ENCODE measurements at regions not wholly inside any gene's neighbourhood (a gene's known extent, or its start where the extent isn't known, plus 50 kb on each side); places are given as distances from the start of the nearest gene placed in this dataset.

- H3K27me3 Mint-ChIP-seq (ENCODE audit: low read depth), result peaks cover 6% of the 10 kb centered on the region
- no peaks in the 10 kb centered on the region for H3K9me3 Mint-ChIP-seq (ENCODE audit: insufficient read depth)
- H3K36me3 Mint-ChIP-seq (ENCODE audit: low read depth), result no peaks in the 10 kb centered on the region
- no peak overlapping the region for H3K4me3 Mint-ChIP-seq
- H3K27ac Mint-ChIP-seq, result no peak overlapping the region
- H3K4me1 Mint-ChIP-seq (ENCODE audit: low read depth), result no peaks in the 10 kb centered on the region
- POLR2A ChIA-PET, result no interaction called here
- CTCF ChIA-PET, result no interaction called here
- no peak for DNase-seq
- ATAC-seq, result no peak
Measured at GRCh38 chr4:17373666-17374065, 138.2 kb downstream of the QDPR start.

DNA sequence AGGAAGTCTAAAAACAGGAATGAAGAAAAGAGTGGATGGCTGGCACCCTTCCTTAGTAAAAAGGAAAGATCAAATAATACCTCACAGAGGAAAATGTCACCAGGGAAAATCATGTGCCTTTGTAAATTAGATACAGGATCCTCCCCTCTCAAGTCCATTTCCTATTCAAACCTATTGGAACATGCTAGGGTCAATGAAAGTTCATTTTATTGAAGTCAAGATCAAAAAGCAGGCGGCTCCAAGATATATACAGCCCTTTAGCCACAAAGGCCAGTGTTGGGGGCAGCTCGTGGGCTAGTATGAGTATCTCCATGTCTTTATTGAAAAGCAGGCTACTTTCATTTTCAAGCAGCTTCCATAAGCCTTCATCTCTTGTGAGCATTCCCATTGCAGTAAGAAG is 141.1 kb downstream of the QDPR start:
- no peaks in the 10 kb centered on the region for H3K36me3 Mint-ChIP-seq (ENCODE audit: low read depth)
- POLR2A ChIA-PET, result no interaction called here
- CTCF ChIA-PET, result no interaction called here
- H3K4me1 Mint-ChIP-seq (ENCODE audit: low read depth), result no peaks in the 10 kb centered on the region
- peaks cover 4% of the 10 kb centered on the region for H3K27me3 Mint-ChIP-seq (ENCODE audit: low read depth)
- no peak for ATAC-seq
- H3K9me3 Mint-ChIP-seq (ENCODE audit: insufficient read depth), result no peaks in the 10 kb centered on the region
- H3K27ac Mint-ChIP-seq, result no peak overlapping the region
- H3K4me3 Mint-ChIP-seq, result no peak overlapping the region
- no peak for DNase-seq

DNA sequence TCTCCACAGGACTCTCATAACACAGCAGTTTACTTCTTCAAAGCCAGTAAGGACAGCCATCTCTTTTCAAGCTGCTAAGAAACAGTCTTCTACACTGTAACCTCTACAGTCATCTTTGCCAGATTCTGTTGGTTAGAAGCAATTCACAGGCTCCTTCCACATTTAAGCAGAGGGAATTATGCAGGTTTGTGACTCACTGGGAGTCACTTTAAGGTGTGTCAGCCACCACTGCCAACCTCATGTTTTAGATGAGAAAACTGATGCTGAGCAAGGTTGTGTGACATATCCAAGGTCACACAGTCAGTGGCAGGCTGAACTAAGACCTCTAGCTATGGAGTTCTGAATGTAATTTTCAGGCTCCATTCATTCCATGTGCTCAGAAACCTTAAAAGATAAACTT is 143.5 kb downstream of the QDPR start:
- Mint-ChIP-seq H3K27me3 (ENCODE audit: low read depth) (peaks cover 9% of the 10 kb centered on the region), H3K4me3 (no peak overlapping the region), H3K36me3 (ENCODE audit: low read depth) (no peaks in the 10 kb centered on the region), H3K4me1 (ENCODE audit: low read depth) (no peaks in the 10 kb centered on the region), H3K9me3 (ENCODE audit: insufficient read depth) (no peaks in the 10 kb centered on the region), H3K27ac (no peak overlapping the region)
- CTCF ChIA-PET, result no interaction called here
- POLR2A ChIA-PET, result no interaction called here
- no peak for DNase-seq
- no peak for ATAC-seq

GRCh38 chr4:17367201-17367600 is 144.7 kb downstream of the QDPR start:
- Mint-ChIP-seq H3K4me1 (ENCODE audit: low read depth) (no peaks in the 10 kb centered on the region), H3K36me3 (ENCODE audit: low read depth) (no peaks in the 10 kb centered on the region), H3K4me3 (no peak overlapping the region), H3K9me3 (ENCODE audit: insufficient read depth) (no peaks in the 10 kb centered on the region), H3K27ac (no peak overlapping the region), H3K27me3 (ENCODE audit: low read depth) (peaks cover 7% of the 10 kb centered on the region)
- DNase-seq (no peak), ATAC-seq (no peak)
- POLR2A ChIA-PET, result no interaction called here
- CTCF ChIA-PET, result interaction anchor here (1.9 kb wide), 1 partner anchor 20 kb away, joined by 6 read pairs; no protein-coding TSS in a partner anchor

DNA sequence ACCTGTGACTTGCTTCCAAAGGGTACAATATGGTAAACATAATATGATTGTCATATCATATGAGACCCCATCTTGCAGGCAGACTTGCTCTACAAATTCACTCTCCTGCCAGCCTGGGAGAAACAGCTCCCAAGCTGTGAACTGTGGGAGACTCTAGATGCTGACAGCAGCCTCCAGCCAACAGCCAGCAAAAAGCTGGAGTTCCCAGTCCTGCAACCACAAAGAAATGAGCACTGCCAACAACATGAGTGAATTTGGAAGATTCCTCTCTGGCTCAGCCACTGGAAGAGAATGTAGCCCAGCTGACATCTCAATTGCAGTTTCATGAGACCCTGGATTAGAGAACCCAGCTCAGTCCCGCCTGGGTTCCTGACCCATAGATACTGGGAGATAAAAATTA is 145.4 kb downstream of the QDPR start:
- no peak for ATAC-seq
- Mint-ChIP-seq H3K4me3 (no peak overlapping the region), H3K36me3 (ENCODE audit: low read depth) (no peaks in the 10 kb centered on the region), H3K9me3 (ENCODE audit: insufficient read depth) (no peaks in the 10 kb centered on the region), H3K27ac (no peak overlapping the region), H3K27me3 (ENCODE audit: low read depth) (peaks cover 7% of the 10 kb centered on the region), H3K4me1 (ENCODE audit: low read depth) (no peaks in the 10 kb centered on the region)
- DNase-seq, result no peak
- CTCF ChIA-PET, result interaction anchor here (1.9 kb wide), 1 partner anchor 19 kb away, joined by 6 read pairs; no protein-coding TSS in a partner anchor
- POLR2A ChIA-PET, result no interaction called here

GRCh38 chr4:17362430-17362829 is 149.5 kb downstream of the QDPR start:
- CTCF ChIA-PET, result interaction anchor here (1.2 kb wide), 2 partner anchors 15 to 86 kb away, joined by 3 to 7 read pairs; no protein-coding TSS in a partner anchor
- ATAC-seq, result no peak
- Mint-ChIP-seq H3K4me3 (no peak overlapping the region), H3K27me3 (ENCODE audit: low read depth) (peaks cover 9% of the 10 kb centered on the region), H3K36me3 (ENCODE audit: low read depth) (no peaks in the 10 kb centered on the region), H3K27ac (no peak overlapping the region), H3K9me3 (ENCODE audit: insufficient read depth) (no peaks in the 10 kb centered on the region), H3K4me1 (ENCODE audit: low read depth) (no peaks in the 10 kb centered on the region)
- POLR2A ChIA-PET, result no interaction called here
- DNase-seq, result no peak

- Mint-ChIP-seq H3K9me3 (ENCODE audit: insufficient read depth) (no peaks in the 10 kb centered on the region), H3K4me1 (ENCODE audit: low read depth) (no peaks in the 10 kb centered on the region), H3K4me3 (no peak overlapping the region), H3K36me3 (ENCODE audit: low read depth) (no peaks in the 10 kb centered on the region), H3K27ac (no peak overlapping the region), H3K27me3 (ENCODE audit: low read depth) (peaks cover 21% of the 10 kb centered on the region)
- DNase-seq (no peak), ATAC-seq (no peak)
- POLR2A ChIA-PET, result no interaction called here
- CTCF ChIA-PET, result no interaction called here
Measured at GRCh38 chr4:17358241-17358640, 153.6 kb downstream of the QDPR start.

DNA sequence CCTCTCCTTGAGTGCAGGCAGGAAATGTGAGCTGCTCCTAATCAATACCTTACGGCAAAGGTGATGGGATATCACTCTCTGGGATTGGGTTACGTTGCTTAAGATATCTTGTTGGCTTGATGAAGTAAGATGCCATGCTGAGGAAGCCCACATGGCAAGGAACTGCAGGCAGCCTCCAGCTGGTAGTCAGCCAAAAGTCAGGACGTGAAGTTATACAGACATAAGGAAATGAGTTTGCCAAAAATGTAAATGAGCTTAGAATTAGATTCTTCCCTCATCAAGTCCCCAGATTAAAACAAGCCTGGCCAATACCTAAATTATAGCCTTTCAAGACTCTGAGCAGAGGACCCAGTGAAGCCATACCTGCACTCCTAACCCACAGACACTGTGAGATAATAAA is 155.0 kb downstream of the QDPR start:
- H3K27me3 Mint-ChIP-seq (ENCODE audit: low read depth), result peaks cover 22% of the 10 kb centered on the region
- no peak overlapping the region for H3K27ac Mint-ChIP-seq
- ChIA-PET POLR2A (no interaction called here), CTCF (interaction anchor here (2.1 to 2.5 kb wide), 2 partner anchors 10 to 91 kb away, joined by 6 to 11 read pairs; no protein-coding TSS in a partner anchor)
- ATAC-seq (no peak), DNase-seq (no peak)
- no peaks in the 10 kb centered on the region for H3K36me3 Mint-ChIP-seq (ENCODE audit: low read depth)
- H3K9me3 Mint-ChIP-seq (ENCODE audit: insufficient read depth), result no peaks in the 10 kb centered on the region
- H3K4me1 Mint-ChIP-seq (ENCODE audit: low read depth), result no peaks in the 10 kb centered on the region
- H3K4me3 Mint-ChIP-seq, result no peak overlapping the region

GRCh38 chr4:17352357-17352756 is 159.5 kb downstream of the QDPR start:
- CTCF ChIA-PET, result interaction anchor here (0.9 kb wide), 1 partner anchor 17 kb away, joined by 3 read pairs; no protein-coding TSS in a partner anchor

DNA sequence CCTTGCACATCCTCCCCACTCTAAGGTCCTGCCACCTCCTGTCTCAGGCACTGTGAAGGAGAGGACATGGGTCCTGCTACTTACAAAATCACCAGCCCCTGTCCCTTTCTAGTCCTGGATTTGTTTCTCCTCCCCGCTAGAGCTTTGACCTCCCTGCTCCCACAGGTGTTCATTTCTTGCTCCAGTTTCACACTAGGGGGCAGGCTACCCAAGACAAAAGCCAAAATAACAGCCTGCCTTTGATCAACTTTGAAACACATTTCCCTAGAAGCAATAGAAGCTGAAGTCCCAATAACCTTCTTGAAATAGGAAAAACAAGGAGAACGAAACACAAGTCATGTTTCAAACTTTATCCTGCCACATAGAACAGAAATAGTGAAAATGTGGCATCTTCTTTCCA is 164.4 kb downstream of the QDPR start:
- Mint-ChIP-seq H3K27me3 (ENCODE audit: low read depth) (peaks cover 5% of the 10 kb centered on the region), H3K4me3 (no peak overlapping the region), H3K4me1 (ENCODE audit: low read depth) (no peaks in the 10 kb centered on the region), H3K36me3 (ENCODE audit: low read depth) (no peaks in the 10 kb centered on the region), H3K27ac (no peak overlapping the region), H3K9me3 (ENCODE audit: insufficient read depth) (no peaks in the 10 kb centered on the region)
- DNase-seq (peak; percentile 50), ATAC-seq (peak; percentile 64)
- POLR2A ChIA-PET, result no interaction called here
- CTCF ChIA-PET, result interaction anchor here (0.6 to 4.4 kb wide), 21 partner anchors 8 to 300 kb away, joined by 3 to 49 read pairs (median 4); no protein-coding TSS in a partner anchor

More at GRCh38 chr4:17352357-17352756, 159.5 kb downstream of the QDPR start:
- H3K4me1 Mint-ChIP-seq (ENCODE audit: low read depth), result no peaks in the 10 kb centered on the region
- DNase-seq (no peak), ATAC-seq (no peak)
- no peak overlapping the region for H3K4me3 Mint-ChIP-seq
- no peak overlapping the region for H3K27ac Mint-ChIP-seq
- peaks cover 20% of the 10 kb centered on the region for H3K27me3 Mint-ChIP-seq (ENCODE audit: low read depth)
- POLR2A ChIA-PET, result no interaction called here
- H3K9me3 Mint-ChIP-seq (ENCODE audit: insufficient read depth), result no peaks in the 10 kb centered on the region
- H3K36me3 Mint-ChIP-seq (ENCODE audit: low read depth), result no peaks in the 10 kb centered on the region

- no peak overlapping the region for H3K4me3 Mint-ChIP-seq
- ChIA-PET CTCF (interaction anchor here (0.6 to 1.4 kb wide), 3 partner anchors 8 to 109 kb away, joined by 3 to 6 read pairs (median 3); no protein-coding TSS in a partner anchor), POLR2A (no interaction called here)
- peaks cover 31% of the 10 kb centered on the region for H3K4me1 Mint-ChIP-seq (ENCODE audit: low read depth)
- H3K27ac Mint-ChIP-seq, result no peak overlapping the region
- DNase-seq, result no peak
- peaks cover 2% of the 10 kb centered on the region for H3K36me3 Mint-ChIP-seq (ENCODE audit: low read depth)
- H3K27me3 Mint-ChIP-seq (ENCODE audit: low read depth), result no peaks in the 10 kb centered on the region
- H3K9me3 Mint-ChIP-seq (ENCODE audit: insufficient read depth), result no peaks in the 10 kb centered on the region
- no peak for ATAC-seq
Measured at GRCh38 chr4:17339376-17339775, 172.5 kb downstream of the QDPR start.

DNA sequence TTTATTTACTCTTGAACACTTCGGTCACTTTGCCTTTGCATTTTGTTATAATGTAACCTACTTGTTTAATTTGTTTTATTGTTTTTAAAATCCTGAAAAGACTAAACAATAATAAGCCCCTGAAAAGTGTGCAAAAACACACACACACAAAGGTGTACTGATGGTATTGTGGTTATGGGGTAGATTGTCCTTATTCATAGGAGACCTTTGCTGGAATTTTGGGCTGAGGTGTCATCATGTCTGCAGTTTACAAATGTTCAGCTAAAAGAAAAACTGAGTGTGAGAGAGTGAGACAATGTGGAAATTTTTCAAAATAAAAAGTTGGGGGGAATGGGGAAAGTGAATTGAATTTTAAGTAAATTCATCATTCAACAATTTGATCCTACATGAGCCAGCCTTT is 174.9 kb downstream of the QDPR start:
- no peak for DNase-seq

GRCh38 chr4:17336524-17336961 is 175.3 kb downstream of the QDPR start:
- ChIA-PET POLR2A (no interaction called here), CTCF (interaction anchor here (1.0 to 3.8 kb wide), 6 partner anchors 10 to 420 kb away, joined by 3 to 20 read pairs (median 7); no protein-coding TSS in a partner anchor)
- peak; percentile 99 for ATAC-seq

More for the DNA sequence above, 174.9 kb downstream of the QDPR start:
- Mint-ChIP-seq H3K27ac (peak overlapping the region; percentile 87), H3K36me3 (ENCODE audit: low read depth) (peaks cover 2% of the 10 kb centered on the region), H3K9me3 (ENCODE audit: insufficient read depth) (no peaks in the 10 kb centered on the region), H3K4me3 (peak overlapping the region; percentile 32), H3K27me3 (ENCODE audit: low read depth) (no peaks in the 10 kb centered on the region), H3K4me1 (ENCODE audit: low read depth) (peaks cover 31% of the 10 kb centered on the region)
- POLR2A ChIA-PET, result no interaction called here
- CTCF ChIA-PET, result interaction anchor here (1.0 to 3.8 kb wide), 6 partner anchors 8 to 420 kb away, joined by 3 to 20 read pairs (median 8); no protein-coding TSS in a partner anchor
- peak; percentile 17 for ATAC-seq

More at GRCh38 chr4:17336524-17336961, 175.3 kb downstream of the QDPR start:
- Mint-ChIP-seq H3K36me3 (ENCODE audit: low read depth) (peaks cover 2% of the 10 kb centered on the region), H3K27me3 (ENCODE audit: low read depth) (no peaks in the 10 kb centered on the region), H3K9me3 (ENCODE audit: insufficient read depth) (no peaks in the 10 kb centered on the region), H3K4me1 (ENCODE audit: low read depth) (peaks cover 31% of the 10 kb centered on the region), H3K27ac (peak overlapping the region; percentile 87), H3K4me3 (peak overlapping the region; percentile 32)
- DNase-seq, result peak; percentile 87

All from activated CD8-positive, alpha-beta T cell treated with anti-CD3 and anti-CD28 coated beads, Interleukin-2, amount 10 ng/mL, durations not matched to agents 7 days and 5 days (primary cell).